ENCODE measurements at regions not wholly inside any gene's neighbourhood (a gene's known extent, or its start where the extent isn't known, plus 50 kb on each side); places are given as distances from the start of the nearest gene placed in this dataset.

- Histone ChIP-seq H3K4me2 (ENCODE audit: insufficient read depth, low read length) (no peak overlapping the region), H4K20me1 (replicated peaks; ENCODE audit: control insufficient read depth, extremely low read depth, insufficient read depth, low read length) (no peaks in the 10 kb centered on the region), H3K9me1 (replicated peaks; ENCODE audit: control insufficient read depth, extremely low read depth, insufficient read depth, low read length) (no peaks in the 10 kb centered on the region), H2AFZ (ENCODE audit: low read depth, low read length) (no peak overlapping the region), H3K36me3 (ENCODE audit: control insufficient read depth in 2 of 2, extremely low read depth in 1 of 2, insufficient read depth in 2 of 2, low read length in 2 of 2) (no peaks in the 10 kb centered on the region), H3K4me1 (ENCODE audit: control insufficient read depth, extremely low read depth, insufficient read depth, low read length) (no peaks in the 10 kb centered on the region), H3K9ac (replicated peaks; ENCODE audit: extremely low read depth, insufficient read depth, low read length) (no peak overlapping the region), H3K79me2 (ENCODE audit: control insufficient read depth, insufficient read depth, low read length) (no peaks in the 10 kb centered on the region), H3K27ac (ENCODE audit: insufficient read depth, low read depth, low read length) (no peak overlapping the region), H3K27me3 (ENCODE audit: control insufficient read depth in 2 of 2, insufficient read depth in 2 of 2, low read length in 2 of 2) (peaks cover 0 to under 1% of the 10 kb centered on the region in 2 experiments), H3K4me3 (replicated peaks in 1 of 3; ENCODE audit: insufficient read depth in 1 of 3, low read depth in 1 of 3, low read length in 3 of 3) (no peak overlapping the region), H3K9me3 (replicated peaks; ENCODE audit: control insufficient read depth, insufficient read depth, low read length) (no peaks in the 10 kb centered on the region)
- TF ChIP-seq MAX (IDR thresholded peaks at IDR 0.05; ENCODE audit: insufficient read depth, insufficient read length) (no peak), CTCF (IDR thresholded peaks at IDR 0.05; ENCODE audit: extremely low read depth in 1 of 2, insufficient read depth in 1 of 2, low read depth in 1 of 2, low read length in 2 of 2) (no peak), JUN (IDR thresholded peaks at IDR 0.05; ENCODE audit: borderline replicate concordance, insufficient read depth, insufficient read length, low read depth) (no peak), FOS (IDR thresholded peaks at IDR 0.05; ENCODE audit: borderline replicate concordance, insufficient read depth, low read length) (no peak), MYC (IDR thresholded peaks at IDR 0.05; ENCODE audit: low read depth, low read length) (no peak), GATA2 (IDR thresholded peaks at IDR 0.05; ENCODE audit: insufficient read depth, insufficient read length, low read depth, low read length) (no peak), POLR2A (IDR thresholded peaks at IDR 0.05; ENCODE audit: low read depth, low read length) (no peak), EZH2 (IDR thresholded peaks at IDR 0.05; ENCODE audit: borderline replicate concordance, low read depth, low read length, severe bottlenecking) (no peak), POLR2AphosphoS5 (IDR thresholded peaks at IDR 0.05; ENCODE audit: insufficient read depth, low read depth, low read length) (no peak)
- no peak for FAIRE-seq
- ChIA-PET CTCF (no interaction called here), POLR2A (no interaction called here)
- no TSS peak for BruUV-seq (replicated peaks)
- intact Hi-C loops (cut with micrococcal nuclease) (no loop called here), dilution Hi-C loops (cut with MboI; ENCODE audit: extremely low pct_ligation_motif_present, low sequenced_read_pairs) (no loop called here)
- no peak for DNase-seq (ENCODE audit: low read depth, low spot score)
Measured at GRCh38 chr20:40558212-40558611, 130.8 kb downstream of the MAFB start.
